NOMO-1 treated with dmso at 0.1 percent for 144 hours (cell line): ENCODE measurements at regions not wholly inside any gene's neighbourhood (a gene's known extent, or its start where the extent isn't known, plus 50 kb on each side); places are given as distances from the start of the nearest gene placed in this dataset.

ENCODE experiments used
- DNase-seq: peaks from one replicate; lab custom pipeline; 2025; ENCODE audit not compliant: unreplicated experiment; lab: John Stamatoyannopoulos, UW

DNA sequence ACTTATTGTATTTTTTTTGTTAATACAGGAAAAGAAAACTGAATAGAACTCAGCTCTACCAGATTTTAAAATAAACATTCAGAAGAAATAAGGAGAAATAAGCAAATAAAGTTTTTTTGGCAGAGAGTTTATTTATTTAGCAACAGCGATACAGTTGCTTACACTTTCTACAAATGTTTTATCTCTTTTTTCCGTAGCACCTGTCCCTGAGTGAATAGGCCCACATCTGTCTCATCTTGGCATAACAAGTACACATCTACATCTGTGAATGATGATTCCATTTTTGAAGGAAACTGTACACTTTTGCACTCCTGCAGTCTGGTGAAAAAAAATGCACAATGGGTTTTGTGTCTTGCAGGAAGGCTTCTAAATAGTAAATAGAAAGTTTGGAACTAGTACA, 783.6 kb upstream of the ZEB2 start:
- DNase-seq: no peak

DNA sequence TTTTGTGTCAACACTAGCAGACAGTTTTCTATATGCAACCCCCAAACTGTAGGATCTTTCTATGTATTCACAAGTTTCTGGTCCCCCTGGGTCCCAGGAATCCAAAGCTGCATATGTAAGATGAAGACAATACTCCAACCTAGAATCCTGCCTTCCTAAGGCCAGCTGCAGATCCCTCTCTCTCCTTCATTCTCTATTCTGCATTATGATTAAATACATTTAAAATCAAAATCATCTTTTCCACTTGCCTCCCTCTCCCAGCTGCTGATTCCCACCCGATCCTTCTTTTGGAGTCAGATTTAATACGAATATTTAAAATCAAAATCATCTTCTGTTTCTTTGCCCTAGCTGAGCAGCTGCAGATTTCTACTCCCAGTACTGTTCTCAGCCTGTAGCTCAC, 783.0 kb upstream of the ZEB2 start:
- DNase-seq: no peak

DNA sequence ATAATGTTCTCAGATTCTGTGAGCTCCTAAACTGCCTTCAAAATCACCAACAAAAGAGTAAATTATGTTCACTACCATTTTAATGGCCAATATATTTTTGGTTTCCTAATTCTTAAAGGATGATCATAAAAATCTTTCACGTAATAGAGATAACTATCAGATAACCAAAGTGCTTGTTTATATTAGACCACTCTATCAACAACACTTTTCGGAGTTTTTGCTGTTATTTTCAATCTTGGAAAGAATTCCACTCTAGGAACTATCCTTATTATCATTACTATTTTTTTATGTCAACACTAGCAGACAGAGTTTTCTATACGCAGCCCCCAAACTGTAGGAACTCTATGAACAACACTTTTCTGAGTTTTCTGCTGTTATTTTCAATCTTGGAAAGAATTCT, 782.5 kb upstream of the ZEB2 start:
- DNase-seq: no peak

DNA sequence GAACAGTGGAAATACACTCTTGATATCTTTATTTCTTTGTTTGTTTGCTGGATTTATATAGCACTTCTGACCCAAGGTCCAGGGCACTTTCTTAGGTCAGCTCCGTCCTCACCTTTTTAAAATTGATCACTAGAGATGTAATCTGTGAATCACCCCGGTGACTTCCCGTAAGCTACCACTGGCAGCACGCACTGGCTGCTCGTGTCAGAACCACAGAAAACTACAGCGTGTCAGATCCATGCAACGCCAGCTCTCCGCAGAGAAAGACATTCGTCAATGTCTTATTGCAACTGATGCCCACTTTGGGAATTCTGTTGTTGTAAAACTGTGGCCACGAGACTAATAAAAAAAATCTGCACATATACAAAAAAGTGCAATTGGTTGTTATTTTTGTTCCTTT, 779.4 kb upstream of the ZEB2 start:
- no peak for DNase-seq

DNA sequence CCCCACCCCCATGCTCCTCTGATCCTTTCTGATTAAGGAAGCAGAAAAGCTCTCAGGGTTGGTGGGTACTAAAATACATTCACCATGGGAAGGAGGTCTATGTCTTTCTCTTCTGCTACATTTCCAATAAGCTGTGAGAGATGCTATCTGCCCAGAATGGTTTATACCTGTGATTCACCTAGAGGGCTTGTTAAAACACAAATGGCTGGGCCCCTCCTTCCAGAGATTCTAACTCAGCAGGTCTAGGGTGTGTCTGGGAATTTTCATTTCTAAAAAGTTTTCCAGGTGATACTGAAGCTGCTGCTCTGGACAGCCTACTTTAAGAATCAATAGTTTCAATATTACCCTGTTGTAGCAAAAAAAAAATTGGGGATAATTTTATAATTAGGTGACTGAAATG, 772.2 kb upstream of the ZEB2 start:
- no peak for DNase-seq

DNA sequence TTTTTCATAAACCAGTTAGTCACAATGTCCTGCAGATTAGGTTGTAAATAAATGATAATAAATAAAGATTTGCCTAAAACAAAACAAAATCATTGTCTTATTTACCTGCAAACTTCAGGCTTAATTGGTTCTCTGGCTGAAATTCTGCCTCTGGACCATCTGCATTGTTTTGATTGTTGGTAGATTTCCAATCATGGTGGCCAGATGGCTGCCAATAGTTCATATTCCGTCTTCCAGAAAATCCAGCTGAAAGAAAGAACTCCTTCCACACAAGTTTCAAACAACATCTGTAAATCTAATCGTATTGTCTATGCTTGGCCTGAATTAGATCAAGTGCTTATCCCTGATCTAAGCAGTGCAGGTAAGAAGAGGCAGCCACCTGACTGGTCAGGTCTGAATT, 771.1 kb upstream of the ZEB2 start:
- DNase-seq: no peak

DNA sequence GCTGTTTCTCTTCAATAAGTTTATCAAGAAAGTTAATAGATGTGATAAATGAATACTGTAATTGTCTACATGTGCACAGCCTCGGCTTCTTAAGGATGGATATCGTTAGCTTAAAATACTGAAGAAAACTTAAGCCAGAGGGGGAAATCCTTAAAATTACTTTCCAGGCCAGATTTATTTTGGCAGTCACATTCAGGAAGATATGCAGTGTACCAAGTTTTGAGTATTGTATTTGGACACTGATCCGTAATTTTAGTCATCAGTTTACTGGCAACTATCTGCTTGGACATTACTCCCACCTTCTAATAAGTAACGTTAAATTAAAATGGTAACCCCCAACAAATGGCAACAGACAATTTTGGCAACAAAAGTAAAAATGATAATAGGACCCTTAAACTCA, 770.0 kb upstream of the ZEB2 start:
- no peak for DNase-seq

DNA sequence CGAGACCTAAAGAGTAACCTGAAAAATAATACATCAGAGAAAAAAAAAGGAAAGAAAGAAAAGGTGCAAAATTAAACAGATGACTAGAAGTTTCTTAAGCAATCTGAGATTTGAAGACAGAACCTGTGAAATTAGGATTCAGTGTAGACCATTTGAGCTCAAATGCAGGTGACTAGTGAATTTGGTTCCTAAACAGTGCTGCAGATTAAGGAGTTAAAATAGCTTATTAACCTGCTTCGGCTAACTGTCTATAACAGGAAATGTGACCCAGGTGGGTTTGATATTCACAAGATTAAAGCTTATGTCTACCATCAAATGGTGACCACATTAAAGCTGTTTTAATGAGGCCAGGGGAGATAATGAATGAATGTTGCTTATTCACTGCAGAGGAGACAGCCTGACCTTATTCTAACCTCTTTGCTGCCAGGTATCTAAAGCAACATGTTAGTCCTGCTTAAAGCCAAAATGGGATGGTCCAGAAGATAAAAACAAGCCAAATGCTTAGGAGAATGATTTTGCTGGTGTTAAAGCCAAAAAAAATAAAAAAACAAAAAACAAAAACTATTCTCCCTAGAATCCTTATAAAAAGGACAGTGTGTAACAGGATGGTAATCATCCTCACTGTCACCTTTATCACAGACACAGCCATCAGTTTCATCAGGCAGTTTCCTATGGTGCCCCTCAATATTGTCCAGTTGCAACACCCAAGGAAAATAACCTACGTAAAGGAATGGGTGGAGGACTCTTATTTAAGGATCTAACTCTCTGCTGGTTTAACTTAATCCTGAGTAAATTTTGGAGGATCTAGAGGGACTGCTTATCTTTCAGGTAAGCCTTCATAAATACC, 769.0 kb upstream of the ZEB2 start:
- DNase-seq: no peak

DNA sequence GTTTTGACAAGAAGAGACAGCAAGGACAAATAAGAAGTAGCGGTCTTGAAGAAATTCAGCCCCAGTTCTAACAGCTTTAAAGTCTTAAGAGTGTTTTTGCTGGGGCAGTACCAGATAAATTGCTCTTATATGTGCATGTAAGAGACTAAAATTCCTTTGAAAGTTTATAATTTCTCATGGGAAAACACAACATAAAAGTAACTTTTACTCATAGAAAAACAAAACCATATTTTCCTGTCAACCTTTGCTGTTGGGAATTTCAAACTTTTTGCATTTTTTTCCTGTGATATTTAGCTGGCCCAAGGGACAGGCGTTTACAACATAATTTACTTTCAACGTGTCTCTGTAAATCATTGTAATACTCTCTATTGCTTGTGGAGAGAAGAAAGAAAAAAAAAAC, 767.8 kb upstream of the ZEB2 start:
- no peak for DNase-seq

DNA sequence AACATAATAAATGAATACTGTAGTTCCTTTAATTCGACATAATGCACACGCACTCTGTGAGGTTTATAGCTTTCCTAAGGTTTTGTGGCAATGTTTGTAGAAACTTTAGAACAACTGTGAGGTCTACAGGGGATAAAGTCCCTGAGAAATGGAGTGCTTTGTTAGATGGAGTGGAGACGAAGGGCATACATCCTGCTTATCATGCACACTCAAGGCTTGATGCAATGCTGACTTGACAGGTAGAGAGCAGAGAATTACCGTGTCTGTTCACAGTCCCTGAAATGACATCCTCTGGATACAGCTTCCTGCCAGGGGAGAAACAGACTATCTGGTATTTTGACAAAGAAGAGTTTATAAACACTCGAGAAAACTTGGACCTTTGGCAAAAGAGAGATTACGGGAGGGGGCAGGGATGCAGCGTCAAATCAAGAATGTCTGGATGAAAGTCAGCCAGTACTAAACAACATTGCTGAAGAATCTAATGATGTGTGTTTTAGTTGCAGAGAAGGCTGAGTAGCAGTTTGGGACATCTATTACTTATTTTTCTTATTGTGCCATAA, 766.9 kb upstream of the ZEB2 start:
- no peak for DNase-seq

DNA sequence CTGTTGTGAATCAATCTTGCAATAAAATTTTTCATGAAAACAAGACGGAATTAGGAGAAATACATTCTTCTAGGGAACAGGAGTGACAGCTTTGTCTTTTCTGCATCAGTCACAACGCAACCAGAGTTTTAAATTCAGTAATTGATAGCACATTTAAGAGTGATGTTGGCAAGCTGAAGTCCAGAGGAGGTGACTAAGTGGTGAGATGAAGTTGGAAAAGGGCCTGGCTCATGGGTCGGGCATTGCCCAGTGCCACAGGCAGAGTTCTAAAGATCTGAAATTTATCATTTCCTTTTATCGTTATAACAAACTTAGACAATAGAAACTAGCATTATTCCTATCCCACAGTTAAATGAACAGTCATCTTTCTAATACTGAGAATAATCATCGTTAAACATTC, 764.6 kb upstream of the ZEB2 start:
- no peak for DNase-seq

DNA sequence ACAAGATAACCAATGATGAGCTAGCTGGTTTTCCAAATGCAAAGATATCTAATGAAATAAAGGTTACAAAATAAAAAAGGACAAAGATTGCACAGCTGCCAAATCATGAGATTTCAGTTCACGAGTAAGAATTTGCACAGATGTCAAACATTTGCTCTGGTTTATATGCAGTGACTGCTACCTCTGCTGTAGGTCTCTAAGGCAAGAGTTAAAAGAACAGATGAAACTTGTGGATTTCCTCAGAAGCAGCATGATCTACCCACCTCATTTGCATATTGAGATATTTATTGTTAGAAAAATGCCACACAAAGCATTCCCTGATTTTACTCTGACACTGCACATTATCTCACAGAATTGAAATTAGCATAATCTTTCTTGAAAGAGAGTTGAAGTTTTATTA, 763.2 kb upstream of the ZEB2 start:
- no peak for DNase-seq

DNA sequence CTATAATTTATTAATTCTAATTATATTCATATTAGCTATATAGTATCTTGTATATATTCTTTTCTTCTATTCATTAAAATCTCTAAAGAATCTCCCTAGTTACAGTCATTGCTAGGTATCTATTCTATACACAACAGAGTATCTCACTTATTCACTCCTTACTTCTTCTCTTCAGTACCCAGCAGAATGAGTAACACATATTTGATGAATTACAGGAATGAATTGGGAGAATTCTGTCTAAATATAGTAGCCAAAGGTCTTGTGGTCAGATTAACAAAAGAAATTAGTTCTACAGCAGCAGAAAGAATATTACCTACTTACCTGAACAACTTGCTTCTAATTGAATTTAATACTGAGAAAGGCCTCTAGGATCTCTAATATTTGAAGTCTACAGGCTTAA, 758.0 kb upstream of the ZEB2 start:
- DNase-seq: no peak

DNA sequence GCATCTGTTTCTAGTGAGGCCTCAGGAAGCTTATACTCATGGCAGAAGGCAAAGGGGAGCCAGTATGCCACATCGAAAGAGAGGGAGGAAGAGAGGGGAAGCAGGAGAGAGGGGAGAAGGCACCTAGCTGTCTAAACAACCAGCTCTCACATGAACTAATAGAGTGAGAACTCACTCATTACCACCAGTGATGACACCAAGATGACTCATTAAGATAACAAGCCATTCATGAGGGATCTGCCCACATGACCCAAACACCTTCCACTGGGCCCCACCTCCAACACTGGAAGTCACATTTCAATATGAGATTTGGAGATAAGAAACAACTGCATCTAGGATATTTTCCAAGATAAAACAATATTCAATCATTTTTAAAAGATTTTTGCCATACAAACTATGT, 753.9 kb upstream of the ZEB2 start:
- DNase-seq: no peak

DNA sequence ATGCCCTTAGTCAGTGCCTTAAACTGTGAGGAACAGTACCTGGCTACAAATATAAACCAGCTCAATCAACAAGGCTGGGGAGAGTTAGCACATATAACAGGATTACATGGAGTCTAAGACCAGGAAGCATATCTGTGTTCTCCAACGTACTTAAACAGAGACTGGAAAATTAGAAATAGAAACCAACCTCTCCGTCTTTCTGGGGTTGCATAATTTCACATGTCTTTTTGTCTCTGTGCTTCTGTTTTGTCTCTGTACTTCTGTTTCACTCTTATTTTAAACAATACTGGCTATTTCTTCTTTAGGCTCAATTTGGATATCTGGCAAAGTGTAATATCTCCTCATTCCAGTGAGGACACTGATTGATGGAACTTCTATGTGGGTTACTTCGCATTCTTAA, 749.0 kb upstream of the ZEB2 start:
- no peak for DNase-seq

DNA sequence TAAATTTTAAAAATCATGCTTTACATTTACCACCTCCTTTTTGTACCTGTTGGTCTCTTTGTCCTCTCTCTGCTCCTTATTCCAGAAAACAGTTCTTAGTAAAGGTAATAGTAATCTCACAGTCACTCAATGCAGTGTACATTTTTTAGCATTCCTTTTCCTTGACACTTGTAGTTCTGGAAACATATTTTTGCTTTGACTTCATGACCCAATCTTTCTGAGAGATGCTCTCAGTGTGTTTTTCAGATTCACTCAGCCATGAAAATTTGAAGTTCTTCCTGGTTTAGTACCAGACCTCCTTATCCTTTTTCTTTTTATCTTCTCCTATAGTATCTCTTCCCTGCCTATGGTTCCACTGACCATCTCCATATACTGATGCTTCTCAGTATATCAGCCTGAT, 747.5 kb upstream of the ZEB2 start:
- no peak for DNase-seq

DNA sequence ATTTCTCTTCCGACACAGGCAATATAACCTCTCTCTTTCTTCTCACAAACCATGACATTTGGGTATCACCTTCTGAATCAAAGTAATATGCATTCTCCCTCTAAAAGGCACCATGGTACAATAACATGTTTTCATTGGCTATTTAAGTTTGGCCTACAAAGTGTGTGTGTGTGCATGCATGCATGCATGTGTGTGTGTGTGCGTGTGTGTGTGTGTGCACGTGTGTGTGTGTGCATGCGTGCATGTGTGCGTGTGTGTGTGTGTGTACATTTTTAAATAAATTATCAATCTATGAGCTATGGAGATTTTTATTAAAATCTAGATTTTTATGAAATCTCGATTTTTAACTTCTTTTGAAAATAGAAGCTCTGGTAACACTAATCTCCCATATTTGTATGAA, 745.3 kb upstream of the ZEB2 start:
- DNase-seq: no peak

DNA sequence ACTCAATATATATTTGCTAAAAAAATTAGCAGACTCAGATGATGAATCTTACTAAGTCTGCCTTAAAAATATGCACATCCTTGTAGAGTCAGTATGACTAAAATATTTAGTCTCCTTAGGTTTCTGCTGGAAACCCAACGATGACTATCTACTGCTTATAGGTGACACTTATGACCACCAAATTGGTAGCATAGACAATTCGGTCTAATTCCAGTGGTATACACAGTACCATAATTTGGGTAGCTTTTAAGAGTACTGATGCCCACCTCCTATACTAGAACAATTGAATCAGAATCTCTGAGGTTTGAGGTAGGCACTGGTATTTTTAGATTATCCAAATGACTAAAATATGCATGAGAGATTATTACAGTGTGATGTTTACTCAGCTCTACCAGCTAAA, 740.8 kb upstream of the ZEB2 start:
- DNase-seq: no peak

DNA sequence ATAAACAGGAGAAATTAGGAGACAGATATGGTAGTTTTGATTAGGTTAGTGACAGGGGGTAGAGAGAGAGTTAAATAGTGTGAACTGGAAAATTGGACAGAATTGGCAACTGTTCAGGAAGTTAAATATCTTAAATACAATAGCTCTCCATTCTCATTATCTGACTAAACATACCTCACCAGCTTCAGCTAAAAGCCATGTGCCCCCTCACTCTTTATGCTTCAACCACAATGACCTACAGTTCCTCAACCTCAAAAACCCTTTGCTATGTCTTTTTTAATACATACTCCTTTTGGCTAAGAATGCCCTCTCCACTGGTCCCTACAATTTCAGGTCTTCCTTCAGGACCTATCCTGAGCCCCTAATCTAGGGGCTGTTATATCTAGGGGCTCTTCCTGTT, 740.2 kb upstream of the ZEB2 start:
- no peak for DNase-seq

DNA sequence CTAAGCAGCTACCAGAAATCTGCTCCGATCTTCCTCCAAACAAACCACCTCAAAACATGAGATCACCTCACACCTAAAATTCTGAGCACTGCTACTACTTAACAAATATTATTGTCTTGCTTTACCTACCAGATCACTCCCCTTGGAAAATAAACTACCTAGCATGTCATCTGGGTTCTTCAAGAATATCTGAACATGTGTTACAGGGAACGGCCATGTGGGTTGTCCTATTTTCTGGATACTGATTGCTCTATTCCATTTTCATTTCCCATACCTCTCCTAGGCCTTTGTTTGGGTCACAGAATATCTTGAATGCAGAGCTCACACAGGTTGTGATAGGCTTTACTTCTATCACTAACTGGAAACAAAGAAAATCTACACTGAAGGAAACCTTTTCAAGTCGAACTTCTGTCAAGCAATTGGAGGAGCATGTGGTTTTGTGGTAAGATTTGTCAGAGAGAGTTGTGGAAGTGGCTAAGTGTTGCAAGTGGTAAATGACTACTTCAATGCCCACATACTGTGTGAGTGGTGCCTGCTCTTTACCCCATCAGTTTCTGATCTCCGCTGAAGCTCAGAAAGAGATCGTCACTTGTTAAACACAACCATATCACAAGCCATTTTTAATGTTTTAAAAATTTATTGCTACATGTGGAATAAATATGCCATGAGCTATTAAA, 739.1 kb upstream of the ZEB2 start:
- peak; percentile 88 for DNase-seq

DNA sequence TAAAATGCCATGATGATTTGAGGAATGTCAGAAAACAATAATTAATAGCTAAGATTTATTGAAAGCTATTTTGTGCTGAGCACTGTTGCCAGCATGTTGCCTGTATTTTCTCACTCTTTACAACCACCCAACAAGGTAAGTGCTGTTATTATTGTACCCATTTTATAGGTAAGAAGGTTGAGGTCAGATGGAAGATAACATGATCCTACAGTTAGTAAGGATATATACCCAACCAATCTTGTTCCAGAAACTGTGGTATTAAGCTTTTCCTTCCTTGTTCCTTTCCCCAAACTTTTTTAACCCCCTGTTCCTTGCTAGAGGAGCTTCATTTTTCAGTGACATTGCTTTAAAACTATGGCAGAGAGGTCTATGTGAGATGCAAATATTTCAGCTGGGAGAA, 738.0 kb upstream of the ZEB2 start:
- no peak for DNase-seq

DNA sequence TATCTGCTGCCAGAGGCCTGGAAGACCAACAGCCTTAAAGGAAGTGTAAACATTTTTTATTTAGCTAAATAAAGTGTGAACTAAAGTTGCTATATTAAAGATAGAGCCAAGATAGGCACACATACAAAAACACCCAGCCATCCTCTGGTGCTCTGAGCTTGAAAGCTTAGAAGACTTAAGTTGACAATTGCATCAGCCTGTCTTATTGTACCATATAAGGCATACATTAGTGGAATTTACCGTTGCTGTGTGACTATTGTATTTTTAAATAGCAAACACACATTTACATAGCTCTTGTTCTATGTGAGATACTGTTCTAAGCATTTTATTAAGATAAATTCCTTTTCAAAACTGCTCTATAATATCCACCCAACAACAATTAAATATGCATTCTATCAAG, 736.6 kb upstream of the ZEB2 start:
- no peak for DNase-seq

DNA sequence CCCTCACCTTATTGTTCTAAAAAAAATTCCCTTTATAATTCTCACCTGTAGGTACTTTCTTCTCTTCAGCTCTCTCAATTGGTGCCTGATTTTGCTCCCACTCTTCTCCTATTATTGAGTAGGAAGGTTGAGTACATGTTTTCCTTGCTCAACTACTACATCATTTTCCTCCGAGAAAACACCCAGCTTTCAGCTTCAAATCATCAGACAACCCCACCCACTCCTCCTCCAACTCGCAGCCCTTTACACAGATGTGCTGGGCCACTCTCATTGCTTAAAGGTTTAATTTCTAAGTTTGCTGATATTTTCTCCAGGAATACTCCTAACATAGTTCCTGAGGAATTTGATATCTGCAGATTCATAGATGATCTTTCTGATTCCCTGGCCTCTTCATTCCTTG, 734.4 kb upstream of the ZEB2 start:
- no peak for DNase-seq
